HUES6 (cell line): ENCODE measurements at regions not wholly inside any gene's neighbourhood (a gene's known extent, or its start where the extent isn't known, plus 50 kb on each side); places are given as distances from the start of the nearest gene placed in this dataset.
"Not testable (repeated sequence)": the region's sequence is repeated elsewhere in the genome, so short reads cannot be mapped to it uniquely, and the experiment has no call there.

ENCODE experiments used
- H3K27ac ChIP-seq: 2 replicates; pipeline ENCODE4 v1.7.0; 2013; ENCODE audit warnings: low read depth, mild to moderate bottlenecking, low read length, inconsistent platforms
- H3K27me3 ChIP-seq: 2 replicates; pipeline ENCODE4 v1.6.1; 2013; ENCODE audit warnings: low read length; ENCODE audit not compliant: control insufficient read depth, insufficient read depth
- H3K36me3 ChIP-seq: 2 replicates; pipeline ENCODE4 v1.6.1; 2013; ENCODE audit warnings: low read length; ENCODE audit not compliant: control insufficient read depth, insufficient read depth
- H3K4me1 ChIP-seq: 2 replicates; pipeline ENCODE4 v1.6.1; 2013; ENCODE audit warnings: low read length; ENCODE audit not compliant: control insufficient read depth, insufficient read depth
- H3K4me3 ChIP-seq: 2 replicates; pipeline ENCODE4 v1.5.1; 2013; ENCODE audit warnings: low read depth, low read length
- H3K9ac ChIP-seq: one replicate; pipeline ENCODE4 v1.6.1; 2013; ENCODE audit warnings: mild to moderate bottlenecking, low read length
- H3K9me3 ChIP-seq: 2 replicates; pipeline ENCODE4 v1.6.1; 2013; ENCODE audit warnings: low read depth, low read length; ENCODE audit not compliant: control insufficient read depth, insufficient read depth

GRCh38 chr17:31621566-31621965 is 230.1 kb downstream of the RAB11FIP4 start:
- Histone ChIP-seq H3K27me3 (no peaks in the 10 kb centered on the region), H3K36me3 (no peaks in the 10 kb centered on the region), H3K9me3 (no peaks in the 10 kb centered on the region), H3K4me1 (no peaks in the 10 kb centered on the region), H3K27ac (no peak overlapping the region), H3K4me3 (no peak overlapping the region), H3K9ac (no peak overlapping the region)

DNA sequence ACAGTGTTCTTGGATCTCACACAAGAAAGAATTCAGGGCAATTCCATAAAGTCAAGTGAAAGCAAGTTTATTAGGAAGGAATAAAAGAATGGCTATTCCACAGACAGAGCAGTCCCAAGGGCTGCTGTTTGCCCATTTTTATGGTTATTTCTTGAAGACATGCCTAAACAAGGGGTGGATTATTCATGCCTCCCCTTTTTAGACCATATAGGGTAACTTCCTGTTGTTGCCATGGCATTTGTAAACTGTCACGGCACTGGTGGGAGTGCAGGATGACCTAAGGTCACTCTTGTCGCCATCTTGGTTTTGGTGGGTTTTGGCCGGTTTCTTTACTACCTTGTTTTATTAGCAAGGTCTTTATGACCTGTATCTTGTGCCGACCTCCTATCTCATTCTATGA is 219.6 kb downstream of the RAB11FIP4 start:
- not testable (repeated sequence) for H3K36me3 ChIP-seq, H3K9ac ChIP-seq, H3K4me3 ChIP-seq, H3K9me3 ChIP-seq, H3K27me3 ChIP-seq
- peaks cover 22% of the 10 kb centered on the region for H3K4me1 ChIP-seq
- peak overlapping the region; percentile 59; the same call in 1 of the 2 replicates for H3K27ac ChIP-seq

DNA sequence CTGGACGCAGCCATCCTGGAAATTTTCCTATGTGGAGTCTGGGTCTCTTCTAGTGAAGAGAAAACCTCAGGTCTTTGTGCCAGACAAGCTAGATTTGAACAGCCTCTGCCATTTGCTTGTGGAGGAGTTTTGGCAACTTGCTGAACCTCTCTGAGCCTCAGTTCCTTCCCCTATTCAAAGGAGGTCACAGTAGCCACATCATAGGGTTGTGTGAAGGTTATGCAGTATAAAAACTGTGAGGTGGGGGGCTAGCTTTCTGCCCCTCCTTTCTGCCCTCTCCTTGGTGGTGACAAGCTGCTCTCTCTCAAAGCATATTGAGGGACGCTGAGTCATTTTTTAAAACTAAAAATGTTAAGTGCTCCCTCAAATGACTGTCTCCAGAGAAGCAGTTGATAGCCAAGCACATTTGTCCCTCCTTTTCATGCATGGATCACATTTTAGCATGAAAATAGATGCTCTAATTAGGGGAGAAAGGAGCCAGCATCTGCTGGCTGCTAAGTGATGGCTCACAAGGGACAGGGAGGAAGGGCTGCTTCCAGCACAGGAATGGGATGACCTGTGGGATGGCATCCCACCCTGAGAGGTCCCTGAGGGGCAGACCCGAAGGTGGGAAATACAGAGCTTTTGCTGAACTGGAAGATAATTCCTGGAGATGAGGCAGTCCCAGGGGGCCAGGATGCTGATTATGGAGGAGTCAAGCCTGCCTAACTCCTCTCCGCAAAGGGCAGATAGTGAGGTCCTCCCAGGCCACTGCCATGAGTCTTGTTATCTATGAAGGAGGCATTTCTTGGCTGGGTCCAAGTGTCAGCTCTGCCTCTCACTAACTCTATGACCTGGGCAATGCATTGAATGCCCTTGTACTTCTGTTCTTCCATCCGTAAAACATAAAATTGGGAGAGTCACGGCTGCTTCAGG is 218.8 kb downstream of the RAB11FIP4 start:
- peak overlapping the region; percentile 52 for H3K9ac ChIP-seq
- H3K36me3 ChIP-seq, result no peaks in the 10 kb centered on the region
- H3K27me3 ChIP-seq, result no peaks in the 10 kb centered on the region
- peak overlapping the region; percentile 59; the same call in 1 of the 2 replicates for H3K27ac ChIP-seq
- no peak overlapping the region for H3K4me3 ChIP-seq
- no peaks in the 10 kb centered on the region for H3K9me3 ChIP-seq
- peaks cover 22% of the 10 kb centered on the region for H3K4me1 ChIP-seq

DNA sequence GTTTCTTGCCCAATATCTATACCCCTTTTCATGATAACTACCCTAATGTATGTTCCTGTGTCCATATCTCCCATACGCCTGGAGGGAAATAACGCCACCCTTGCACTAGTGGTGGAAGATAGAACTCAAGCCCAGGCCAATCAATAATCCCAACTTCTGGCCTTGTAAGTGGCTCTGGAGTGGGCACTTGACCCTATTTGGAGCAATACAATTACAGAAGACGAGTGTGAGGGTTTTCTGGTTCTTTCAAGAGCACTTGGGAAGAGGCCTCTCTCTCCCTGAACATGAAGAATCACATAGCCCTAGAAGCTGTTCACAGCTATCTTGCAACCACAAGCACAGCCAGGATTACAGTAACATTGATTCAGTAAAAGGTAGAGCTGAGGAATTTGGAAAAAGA is 217.9 kb downstream of the RAB11FIP4 start:
- H3K27ac ChIP-seq, result no peak overlapping the region; the same call in 1 of the 2 replicates

DNA sequence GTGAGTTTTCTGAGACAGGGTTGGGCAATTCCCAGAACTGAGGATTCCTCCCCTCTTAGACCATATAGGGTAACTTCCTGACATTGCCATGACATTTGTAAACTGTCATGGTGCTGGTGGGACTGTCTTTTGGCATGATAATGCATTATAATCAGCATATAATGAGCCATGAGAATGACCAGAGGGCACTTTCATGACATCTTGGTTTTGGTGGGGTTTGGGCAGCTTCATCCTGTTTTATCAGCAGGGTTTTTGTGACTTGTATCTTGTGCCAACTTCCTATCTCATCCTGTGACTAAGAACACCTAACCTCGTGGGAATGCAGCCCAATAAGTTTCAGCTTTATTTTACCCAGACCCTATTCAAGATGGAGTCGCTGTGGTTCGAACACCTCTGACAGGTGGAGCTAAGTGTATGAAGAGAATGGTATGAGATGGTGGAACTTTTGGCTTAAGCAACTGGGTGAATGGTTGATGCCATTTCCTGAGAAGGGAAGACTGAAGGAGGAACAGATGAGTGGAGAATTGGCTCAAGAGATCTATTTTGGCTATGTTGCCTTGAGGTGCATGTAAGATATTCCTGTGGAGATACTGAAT is 217.3 kb downstream of the RAB11FIP4 start:
- Histone ChIP-seq H3K4me3 (no peak overlapping the region), H3K36me3 (no peaks in the 10 kb centered on the region), H3K4me1 (peaks cover 22% of the 10 kb centered on the region), H3K9me3 (no peaks in the 10 kb centered on the region), H3K9ac (no peak overlapping the region), H3K27ac (no peak overlapping the region), H3K27me3 (no peaks in the 10 kb centered on the region)

More for the DNA sequence above, 217.9 kb downstream of the RAB11FIP4 start:
- H3K9me3 ChIP-seq, result no peaks in the 10 kb centered on the region
- H3K4me1 ChIP-seq, result peaks cover 22% of the 10 kb centered on the region
- H3K36me3 ChIP-seq, result no peaks in the 10 kb centered on the region
- no peaks in the 10 kb centered on the region for H3K27me3 ChIP-seq
- peak overlapping the region; percentile 52 for H3K9ac ChIP-seq
- no peak overlapping the region for H3K4me3 ChIP-seq

GRCh38 chr17:31605761-31606160 is 214.3 kb downstream of the RAB11FIP4 start:
- Histone ChIP-seq H3K4me3 (no peak overlapping the region), H3K9ac (no peak overlapping the region), H3K27ac (no peak overlapping the region), H3K36me3 (no peaks in the 10 kb centered on the region), H3K27me3 (no peaks in the 10 kb centered on the region), H3K4me1 (peaks cover 18% of the 10 kb centered on the region), H3K9me3 (no peaks in the 10 kb centered on the region)

DNA sequence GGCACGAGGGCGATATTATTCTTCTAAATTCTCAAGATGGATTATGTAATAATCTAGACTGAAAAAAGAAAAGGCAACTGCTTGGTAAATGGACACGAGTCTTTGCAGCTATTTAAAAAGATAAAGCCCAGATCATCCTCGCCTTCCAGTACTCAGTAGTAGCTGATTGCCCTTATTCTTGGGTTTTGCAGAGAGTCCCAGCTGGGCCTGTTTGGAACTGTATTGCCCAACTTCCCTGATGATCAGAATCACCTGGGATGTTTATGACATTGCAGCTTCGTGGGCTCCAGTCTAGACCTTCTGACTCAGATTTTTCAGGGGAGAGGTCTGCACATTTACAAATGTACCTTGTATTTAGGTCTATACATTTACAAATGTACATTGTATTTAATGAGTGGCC is 213.5 kb downstream of the RAB11FIP4 start:
- Histone ChIP-seq H3K4me3 (no peak overlapping the region), H3K9me3 (no peaks in the 10 kb centered on the region), H3K9ac (no peak overlapping the region), H3K4me1 (peaks cover 10% of the 10 kb centered on the region), H3K27ac (no peak overlapping the region), H3K27me3 (no peaks in the 10 kb centered on the region), H3K36me3 (no peaks in the 10 kb centered on the region)

- not testable (repeated sequence) for H3K36me3 ChIP-seq, H3K27ac ChIP-seq, H3K27me3 ChIP-seq, H3K4me3 ChIP-seq, H3K9ac ChIP-seq, H3K9me3 ChIP-seq
- peaks cover 36% of the 10 kb centered on the region for H3K4me1 ChIP-seq
These were observed 208.7 kb downstream of the RAB11FIP4 start for GRCh38 chr17:31600144-31600543.

- H3K27ac ChIP-seq, result no peak overlapping the region
- H3K9me3 ChIP-seq, result no peaks in the 10 kb centered on the region
- H3K9ac ChIP-seq, result no peak overlapping the region
- peaks cover 36% of the 10 kb centered on the region for H3K4me1 ChIP-seq
- H3K4me3 ChIP-seq, result no peak overlapping the region
- no peaks in the 10 kb centered on the region for H3K27me3 ChIP-seq
- no peaks in the 10 kb centered on the region for H3K36me3 ChIP-seq
These were observed 207.6 kb downstream of the RAB11FIP4 start for GRCh38 chr17:31598921-31599571.

GRCh38 chr17:31598399-31598782 is 206.9 kb downstream of the RAB11FIP4 start:
- Histone ChIP-seq H3K9ac (no peak overlapping the region), H3K27ac (no peak overlapping the region), H3K4me1 (peaks cover 36% of the 10 kb centered on the region), H3K27me3 (no peaks in the 10 kb centered on the region), H3K4me3 (no peak overlapping the region), H3K9me3 (no peaks in the 10 kb centered on the region), H3K36me3 (no peaks in the 10 kb centered on the region)
